ENCODE measurements at regions not wholly inside any gene's neighbourhood (a gene's known extent, or its start where the extent isn't known, plus 50 kb on each side); places are given as distances from the start of the nearest gene placed in this dataset.

DNA sequence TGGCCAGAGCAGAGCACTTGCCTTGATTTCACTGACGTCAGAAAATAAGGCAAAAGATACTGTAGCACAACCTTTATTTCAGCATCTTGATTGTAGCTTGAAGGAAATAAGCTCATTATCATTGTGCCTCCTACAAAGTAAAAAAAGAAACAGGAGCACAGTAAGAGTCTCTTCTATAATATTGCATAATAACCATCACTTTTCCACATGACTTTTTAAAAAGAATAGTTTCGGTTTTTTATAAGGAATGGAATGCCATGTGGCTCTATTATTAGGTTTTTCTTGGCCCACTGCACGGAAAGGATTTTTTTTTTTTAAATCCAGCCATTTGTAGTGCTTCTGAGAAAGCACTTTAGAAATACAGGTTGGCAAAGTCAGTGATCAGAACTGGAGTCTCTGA is 655.3 kb downstream of the LRRC70 start:
- Mint-ChIP-seq H3K4me1 (peaks cover 6% of the 10 kb centered on the region), H3K27ac (no peak overlapping the region), H3K4me3 (no peak overlapping the region), H3K9me3 (peaks cover 3% of the 10 kb centered on the region), H3K27me3 (ENCODE audit: low read depth) (no peaks in the 10 kb centered on the region), H3K36me3 (no peaks in the 10 kb centered on the region)
- POLR2A ChIA-PET, result no interaction called here
- CTCF ChIA-PET, result no interaction called here
- ATAC-seq, result no peak
- DNase-seq (ENCODE audit: low spot score), result no peak
- TF ChIP-seq CREB1 (CRISPR knock-in tag; IDR thresholded peaks at IDR 0.05), result no peak
- TF ChIP-seq, protein P1, sequence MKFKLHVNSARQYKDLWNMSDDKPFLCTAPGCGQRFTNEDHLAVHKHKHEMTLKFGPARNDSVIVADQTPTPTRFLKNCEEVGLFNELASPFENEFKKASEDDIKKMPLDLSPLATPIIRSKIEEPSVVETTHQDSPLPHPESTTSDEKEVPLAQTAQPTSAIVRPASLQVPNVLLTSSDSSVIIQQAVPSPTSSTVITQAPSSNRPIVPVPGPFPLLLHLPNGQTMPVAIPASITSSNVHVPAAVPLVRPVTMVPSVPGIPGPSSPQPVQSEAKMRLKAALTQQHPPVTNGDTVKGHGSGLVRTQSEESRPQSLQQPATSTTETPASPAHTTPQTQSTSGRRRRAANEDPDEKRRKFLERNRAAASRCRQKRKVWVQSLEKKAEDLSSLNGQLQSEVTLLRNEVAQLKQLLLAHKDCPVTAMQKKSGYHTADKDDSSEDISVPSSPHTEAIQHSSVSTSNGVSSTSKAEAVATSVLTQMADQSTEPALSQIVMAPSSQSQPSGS (CRISPR knock-in tag; IDR thresholded peaks at IDR 0.05; ENCODE audit: borderline replicate concordance, low read depth), result no peak
- TF ChIP-seq MXD4 (CRISPR knock-in tag; IDR thresholded peaks at IDR 0.05; ENCODE audit: borderline replicate concordance), result no peak
- no peak for TF ChIP-seq CBFB (CRISPR knock-in tag; IDR thresholded peaks at IDR 0.05; ENCODE audit: low read depth)

DNA sequence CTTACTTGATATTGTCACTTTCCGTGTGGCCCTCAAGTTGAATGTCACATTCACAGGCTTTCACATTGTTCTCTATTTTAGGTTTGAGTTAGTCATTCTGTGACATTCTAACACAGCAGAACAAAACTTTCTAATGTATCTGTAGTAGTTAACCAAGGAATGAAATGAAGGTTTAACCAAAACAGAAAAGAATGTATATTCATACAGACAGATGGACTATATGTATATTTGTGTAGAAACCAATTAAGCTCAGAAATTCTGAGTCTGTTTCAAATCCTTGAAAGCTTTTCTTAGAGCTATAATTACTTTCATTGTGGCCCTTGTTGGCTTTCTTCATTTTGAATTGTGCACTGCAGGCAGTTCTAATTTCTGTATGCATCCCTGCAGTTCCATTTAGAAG is 654.7 kb downstream of the LRRC70 start:
- ChIA-PET CTCF (no interaction called here), POLR2A (no interaction called here)
- DNase-seq (ENCODE audit: low spot score) (no peak), ATAC-seq (no peak)
- TF ChIP-seq NR3C1 (CRISPR knock-in tag; conservative IDR thresholded peaks at IDR 0.05; ENCODE audit: low read depth), result no peak
- TF ChIP-seq JUN (CRISPR knock-in tag; IDR thresholded peaks at IDR 0.05), result no peak
- TF ChIP-seq, protein P2, sequence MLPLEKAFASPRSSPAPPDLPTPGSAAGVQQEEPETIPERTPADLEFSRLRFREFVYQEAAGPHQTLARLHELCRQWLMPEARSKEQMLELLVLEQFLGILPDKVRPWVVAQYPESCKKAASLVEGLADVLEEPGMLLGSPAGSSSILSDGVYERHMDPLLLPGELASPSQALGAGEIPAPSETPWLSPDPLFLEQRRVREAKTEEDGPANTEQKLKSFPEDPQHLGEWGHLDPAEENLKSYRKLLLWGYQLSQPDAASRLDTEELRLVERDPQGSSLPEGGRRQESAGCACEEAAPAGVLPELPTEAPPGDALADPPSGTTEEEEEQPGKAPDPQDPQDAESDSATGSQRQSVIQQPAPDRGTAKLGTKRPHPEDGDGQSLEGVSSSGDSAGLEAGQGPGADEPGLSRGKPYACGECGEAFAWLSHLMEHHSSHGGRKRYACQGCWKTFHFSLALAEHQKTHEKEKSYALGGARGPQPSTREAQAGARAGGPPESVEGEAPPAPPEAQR (CRISPR knock-in tag; IDR thresholded peaks at IDR 0.05), result no peak
- TF ChIP-seq, protein P3, sequence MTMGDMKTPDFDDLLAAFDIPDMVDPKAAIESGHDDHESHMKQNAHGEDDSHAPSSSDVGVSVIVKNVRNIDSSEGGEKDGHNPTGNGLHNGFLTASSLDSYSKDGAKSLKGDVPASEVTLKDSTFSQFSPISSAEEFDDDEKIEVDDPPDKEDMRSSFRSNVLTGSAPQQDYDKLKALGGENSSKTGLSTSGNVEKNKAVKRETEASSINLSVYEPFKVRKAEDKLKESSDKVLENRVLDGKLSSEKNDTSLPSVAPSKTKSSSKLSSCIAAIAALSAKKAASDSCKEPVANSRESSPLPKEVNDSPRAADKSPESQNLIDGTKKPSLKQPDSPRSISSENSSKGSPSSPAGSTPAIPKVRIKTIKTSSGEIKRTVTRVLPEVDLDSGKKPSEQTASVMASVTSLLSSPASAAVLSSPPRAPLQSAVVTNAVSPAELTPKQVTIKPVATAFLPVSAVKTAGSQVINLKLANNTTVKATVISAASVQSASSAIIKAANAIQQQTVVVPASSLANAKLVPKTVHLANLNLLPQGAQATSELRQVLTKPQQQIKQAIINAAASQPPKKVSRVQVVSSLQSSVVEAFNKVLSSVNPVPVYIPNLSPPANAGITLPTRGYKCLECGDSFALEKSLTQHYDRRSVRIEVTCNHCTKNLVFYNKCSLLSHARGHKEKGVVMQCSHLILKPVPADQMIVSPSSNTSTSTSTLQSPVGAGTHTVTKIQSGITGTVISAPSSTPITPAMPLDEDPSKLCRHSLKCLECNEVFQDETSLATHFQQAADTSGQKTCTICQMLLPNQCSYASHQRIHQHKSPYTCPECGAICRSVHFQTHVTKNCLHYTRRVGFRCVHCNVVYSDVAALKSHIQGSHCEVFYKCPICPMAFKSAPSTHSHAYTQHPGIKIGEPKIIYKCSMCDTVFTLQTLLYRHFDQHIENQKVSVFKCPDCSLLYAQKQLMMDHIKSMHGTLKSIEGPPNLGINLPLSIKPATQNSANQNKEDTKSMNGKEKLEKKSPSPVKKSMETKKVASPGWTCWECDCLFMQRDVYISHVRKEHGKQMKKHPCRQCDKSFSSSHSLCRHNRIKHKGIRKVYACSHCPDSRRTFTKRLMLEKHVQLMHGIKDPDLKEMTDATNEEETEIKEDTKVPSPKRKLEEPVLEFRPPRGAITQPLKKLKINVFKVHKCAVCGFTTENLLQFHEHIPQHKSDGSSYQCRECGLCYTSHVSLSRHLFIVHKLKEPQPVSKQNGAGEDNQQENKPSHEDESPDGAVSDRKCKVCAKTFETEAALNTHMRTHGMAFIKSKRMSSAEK (CRISPR knock-in tag; IDR thresholded peaks at IDR 0.05; ENCODE audit: borderline replicate concordance), result no peak
- TF ChIP-seq, protein P4, sequence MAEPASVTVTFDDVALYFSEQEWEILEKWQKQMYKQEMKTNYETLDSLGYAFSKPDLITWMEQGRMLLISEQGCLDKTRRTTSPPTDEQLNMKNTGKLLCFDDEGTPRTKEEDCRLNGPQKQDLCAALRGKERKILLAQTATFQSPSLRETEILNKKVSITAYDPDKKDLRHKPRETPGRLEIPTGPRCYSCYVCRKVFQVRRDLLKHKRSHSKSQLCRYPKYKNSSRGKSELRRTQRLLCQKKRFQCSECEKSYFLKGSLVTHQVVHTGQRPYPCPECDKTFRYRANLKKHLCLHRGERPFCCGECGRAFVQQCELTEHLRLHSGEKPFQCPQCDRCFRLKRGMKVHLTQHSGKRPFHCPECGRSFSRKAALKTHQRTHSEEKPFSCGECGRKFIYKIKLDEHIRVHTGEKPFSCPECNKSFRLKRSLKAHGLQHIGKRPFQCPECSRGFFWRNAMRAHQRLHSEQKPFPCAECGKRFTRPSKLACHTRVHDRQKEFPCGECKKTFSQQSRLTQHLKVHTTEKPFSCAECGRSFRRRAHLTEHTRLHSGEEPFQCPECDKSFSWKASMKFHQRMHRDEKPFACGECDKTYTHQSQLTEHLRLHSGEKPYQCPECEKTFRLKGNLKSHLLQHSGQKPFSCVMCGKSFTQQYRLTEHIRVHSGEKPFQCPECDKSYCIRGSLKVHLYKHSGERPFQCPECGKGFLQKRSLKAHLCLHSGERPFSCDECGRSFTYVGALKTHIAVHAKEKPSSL (CRISPR knock-in tag; conservative IDR thresholded peaks at IDR 0.05), result no peak
- TF ChIP-seq, protein P5, sequence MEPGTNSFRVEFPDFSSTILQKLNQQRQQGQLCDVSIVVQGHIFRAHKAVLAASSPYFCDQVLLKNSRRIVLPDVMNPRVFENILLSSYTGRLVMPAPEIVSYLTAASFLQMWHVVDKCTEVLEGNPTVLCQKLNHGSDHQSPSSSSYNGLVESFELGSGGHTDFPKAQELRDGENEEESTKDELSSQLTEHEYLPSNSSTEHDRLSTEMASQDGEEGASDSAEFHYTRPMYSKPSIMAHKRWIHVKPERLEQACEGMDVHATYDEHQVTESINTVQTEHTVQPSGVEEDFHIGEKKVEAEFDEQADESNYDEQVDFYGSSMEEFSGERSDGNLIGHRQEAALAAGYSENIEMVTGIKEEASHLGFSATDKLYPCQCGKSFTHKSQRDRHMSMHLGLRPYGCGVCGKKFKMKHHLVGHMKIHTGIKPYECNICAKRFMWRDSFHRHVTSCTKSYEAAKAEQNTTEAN (CRISPR knock-in tag; IDR thresholded peaks at IDR 0.05), result no peak
- TF ChIP-seq ZNF423 (CRISPR knock-in tag; IDR thresholded peaks at IDR 0.05), result no peak
- TF ChIP-seq PRRX2 (CRISPR knock-in tag; IDR thresholded peaks at IDR 0.05), result no peak
- no peak for TF ChIP-seq CBFB (CRISPR knock-in tag; IDR thresholded peaks at IDR 0.05; ENCODE audit: low read depth)
- no peak for TF ChIP-seq FOXJ3 (CRISPR knock-in tag; IDR thresholded peaks at IDR 0.05; ENCODE audit: borderline replicate concordance)
- TF ChIP-seq, protein P6, sequence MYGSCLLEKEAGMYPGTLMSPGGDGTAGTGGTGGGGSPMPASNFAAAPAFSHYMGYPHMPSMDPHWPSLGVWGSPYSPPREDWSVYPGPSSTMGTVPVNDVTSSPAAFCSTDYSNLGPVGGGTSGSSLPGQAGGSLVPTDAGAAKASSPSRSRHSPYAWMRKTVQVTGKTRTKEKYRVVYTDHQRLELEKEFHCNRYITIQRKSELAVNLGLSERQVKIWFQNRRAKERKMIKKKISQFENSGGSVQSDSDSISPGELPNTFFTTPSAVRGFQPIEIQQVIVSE (CRISPR knock-in tag; IDR thresholded peaks at IDR 0.05; ENCODE audit: borderline replicate concordance), result no peak
- TF ChIP-seq ATF1 (CRISPR knock-in tag; IDR thresholded peaks at IDR 0.05), result no peak
- TF ChIP-seq, protein P7, sequence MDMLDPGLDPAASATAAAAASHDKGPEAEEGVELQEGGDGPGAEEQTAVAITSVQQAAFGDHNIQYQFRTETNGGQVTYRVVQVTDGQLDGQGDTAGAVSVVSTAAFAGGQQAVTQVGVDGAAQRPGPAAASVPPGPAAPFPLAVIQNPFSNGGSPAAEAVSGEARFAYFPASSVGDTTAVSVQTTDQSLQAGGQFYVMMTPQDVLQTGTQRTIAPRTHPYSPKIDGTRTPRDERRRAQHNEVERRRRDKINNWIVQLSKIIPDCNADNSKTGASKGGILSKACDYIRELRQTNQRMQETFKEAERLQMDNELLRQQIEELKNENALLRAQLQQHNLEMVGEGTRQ (CRISPR knock-in tag; IDR thresholded peaks at IDR 0.05), result no peak
- no peak for TF ChIP-seq ZNF219 (CRISPR knock-in tag; IDR thresholded peaks at IDR 0.05; ENCODE audit: borderline replicate concordance)
- H3K27me3 Mint-ChIP-seq (ENCODE audit: low read depth), result no peaks in the 10 kb centered on the region
- no peak overlapping the region for H3K27ac Mint-ChIP-seq
- H3K36me3 Mint-ChIP-seq, result no peaks in the 10 kb centered on the region
- no peak overlapping the region for H3K4me3 Mint-ChIP-seq
- no peaks in the 10 kb centered on the region for H3K9me3 Mint-ChIP-seq
- peaks cover 6% of the 10 kb centered on the region for H3K4me1 Mint-ChIP-seq
